GM23338 (cell line): ENCODE measurements at regions not wholly inside any gene's neighbourhood (a gene's known extent, or its start where the extent isn't known, plus 50 kb on each side); places are given as distances from the start of the nearest gene placed in this dataset.

ENCODE experiments used
- ATAC-seq: fragments of 200-7000 bp; cut with Tn5 transposase; 3 replicates; pipeline ENCODE4 v1.9.1; 2020
- DNase-seq: peaks from one replicate; pipeline ENCODE4 v3.0.0-alpha.2; 2015; ENCODE audit warnings: low spot score
- H2AFZ ChIP-seq: fragments of 200-600 bp; sonication (generic); 2 replicates; pipeline ENCODE4 v1.8.0; 2016; ENCODE audit warnings: antibody characterized with exemption, mild to moderate bottlenecking, moderate library complexity
- H3F3A ChIP-seq: fragments of 200-600 bp; sonication (generic); replicated peaks from 2 replicates; pipeline ENCODE4 v1.8.0; 2017; ENCODE audit warnings: antibody characterized with exemption, mixed run types, low read depth
- H3K27ac ChIP-seq: fragments of 200-600 bp; sonication (generic); 2 replicates; pipeline ENCODE4 v1.6.1; 2016; ENCODE audit warnings: low read depth
- H3K27me3 ChIP-seq: fragments of 200-600 bp; sonication (generic); 2 replicates; pipeline ENCODE4 v1.8.0; 2016; ENCODE audit warnings: mild to moderate bottlenecking, mixed run types, moderate library complexity; ENCODE audit not compliant: insufficient read depth
- H3K36me3 ChIP-seq: fragments of 200-600 bp; sonication (generic); 2 replicates; pipeline ENCODE4 v1.8.0; 2016; ENCODE audit warnings: mild to moderate bottlenecking; ENCODE audit not compliant: insufficient read depth
- H3K4me1 ChIP-seq: fragments of 200-600 bp; sonication (generic); 2 replicates; pipeline ENCODE4 v1.8.0; 2016; ENCODE audit warnings: mild to moderate bottlenecking, moderate library complexity; ENCODE audit not compliant: insufficient read depth
- H3K4me2 ChIP-seq: fragments of 200-600 bp; sonication (generic); 2 replicates; pipeline ENCODE4 v1.7.1; 2017; ENCODE audit warnings: mixed run types
- H3K4me3 ChIP-seq: fragments of 200-600 bp; sonication (generic); 2 replicates; pipeline ENCODE4 v1.6.1; 2016; ENCODE audit warnings: mixed run types
- H3K79me2 ChIP-seq: fragments of 200-600 bp; sonication (generic); replicated peaks from 2 replicates; pipeline ENCODE4 v1.8.0; 2017; ENCODE audit warnings: mild to moderate bottlenecking; ENCODE audit not compliant: insufficient read depth
- H3K9me2 ChIP-seq: fragments of 200-600 bp; sonication (generic); 2 replicates; pipeline ENCODE4 v1.8.0; 2017; ENCODE audit not compliant: insufficient read depth
- H4K20me1 ChIP-seq: fragments of 200-600 bp; sonication (generic); replicated peaks from 2 replicates; pipeline ENCODE4 v1.8.0; 2017; ENCODE audit warnings: mild to moderate bottlenecking; ENCODE audit not compliant: insufficient read depth
- H3K27ac Mint-ChIP-seq: 2 replicates; pipeline ENCODE4 v1.8.0; 2020; ENCODE audit warnings: inconsistent platforms, mild to moderate bottlenecking, moderate library complexity, mixed read lengths
- H3K27me3 Mint-ChIP-seq: 3 replicates; pipeline ENCODE4 v1.8.0; 2022; ENCODE audit warnings: low read depth, mild to moderate bottlenecking, moderate library complexity, mixed read lengths, inconsistent platforms; ENCODE audit not compliant: insufficient read depth, poor library complexity
- H3K36me3 Mint-ChIP-seq: 3 replicates; pipeline ENCODE4 v1.8.0; 2021; ENCODE audit warnings: low read depth, mild to moderate bottlenecking, inconsistent platforms, moderate library complexity, mixed read lengths
- H3K4me1 Mint-ChIP-seq: 3 replicates; pipeline ENCODE4 v1.8.0; 2020; ENCODE audit warnings: mild to moderate bottlenecking, inconsistent platforms, mixed read lengths
- H3K4me3 Mint-ChIP-seq: 3 replicates; pipeline ENCODE4 v1.8.0; 2021; ENCODE audit warnings: moderate library complexity, mild to moderate bottlenecking, inconsistent platforms, mixed read lengths
- H3K9me3 Mint-ChIP-seq: 3 replicates; pipeline ENCODE4 v1.8.0; 2020; ENCODE audit warnings: moderate library complexity, mild to moderate bottlenecking, inconsistent platforms, mixed read lengths
- CREB1 ChIP-seq: fragments of 250-450 bp; sonication (Bioruptor Pico); IDR thresholded peaks from 2 replicates; pipeline ENCODE4 v1.5.0; 2020; ENCODE audit warnings: low read depth, mild to moderate bottlenecking, moderate library complexity
- EZH2phosphoT487 ChIP-seq: fragments of 200-600 bp; sonication (generic); IDR thresholded peaks from one replicate; pipeline ENCODE4 v1.8.1; 2018; ENCODE audit warnings: antibody characterized with exemption; ENCODE audit not compliant: unreplicated experiment
- JUNB ChIP-seq: IDR thresholded peaks from one replicate; pipeline ENCODE4 v1.6.1; 2016; ENCODE audit warnings: antibody characterized with exemption; ENCODE audit not compliant: unreplicated experiment
- STAT1 ChIP-seq: IDR thresholded peaks from one replicate; pipeline ENCODE4 v1.6.1; 2016; ENCODE audit warnings: antibody characterized with exemption; ENCODE audit not compliant: unreplicated experiment
- ZNF331 ChIP-seq: fragments of 250-450 bp; sonication (Bioruptor Pico); IDR thresholded peaks from 2 replicates; pipeline ENCODE4 v1.5.0; 2020; ENCODE audit warnings: low read depth, mild to moderate bottlenecking, moderate library complexity
- ZNF462 ChIP-seq: fragments of 250-450 bp; sonication (Bioruptor Pico); IDR thresholded peaks from 2 replicates; pipeline ENCODE4 v1.5.0; 2020; ENCODE audit warnings: mild to moderate bottlenecking, moderate library complexity
- TF ChIP-seq, protein P1 (sequence below): IDR thresholded peaks from one replicate; pipeline ENCODE4 v1.6.1; 2018; ENCODE audit warnings: antibody characterized with exemption; ENCODE audit not compliant: unreplicated experiment

DNA sequence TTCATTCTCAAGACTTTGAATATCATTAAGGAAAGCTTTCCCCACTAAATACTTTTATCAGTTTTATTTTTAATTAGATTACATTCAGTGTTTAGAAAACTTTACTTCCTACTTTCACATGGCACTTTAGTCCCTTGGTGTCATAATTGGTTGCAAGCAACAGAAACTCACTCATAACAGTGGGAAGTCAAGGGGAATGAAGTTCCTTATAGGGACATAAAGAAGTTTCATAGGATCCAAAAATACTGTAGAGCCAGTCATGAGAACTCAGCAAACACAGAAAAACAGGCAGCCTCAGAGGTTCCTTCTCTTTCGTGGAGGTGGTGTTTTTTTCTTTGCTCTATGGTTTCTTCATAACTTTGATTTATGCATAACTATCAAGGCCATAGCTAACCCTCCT is 809.0 kb downstream of the BCL11A start:
- no peaks in the 10 kb centered on the region for H3K27me3 Mint-ChIP-seq
- no peak overlapping the region for H3K27ac Mint-ChIP-seq
- H3F3A ChIP-seq = no peaks in the 10 kb centered on the region
- ATAC-seq = no peak
- H3K9me3 Mint-ChIP-seq = no peaks in the 10 kb centered on the region
- H3K4me3 Mint-ChIP-seq = no peak overlapping the region
- H3K4me2 ChIP-seq = no peak overlapping the region
- H3K36me3 Mint-ChIP-seq = no peaks in the 10 kb centered on the region
- no peaks in the 10 kb centered on the region for H3K79me2 ChIP-seq
- no peaks in the 10 kb centered on the region for H4K20me1 ChIP-seq
- H3K36me3 ChIP-seq = no peaks in the 10 kb centered on the region
- TF ChIP-seq JUNB (no peak), ZNF462 (CRISPR knock-in tag) (no peak), STAT1 (no peak), ZNF331 (CRISPR knock-in tag) (no peak), CREB1 (CRISPR knock-in tag) (no peak), EZH2phosphoT487 (no peak)
- TF ChIP-seq, protein P1, sequence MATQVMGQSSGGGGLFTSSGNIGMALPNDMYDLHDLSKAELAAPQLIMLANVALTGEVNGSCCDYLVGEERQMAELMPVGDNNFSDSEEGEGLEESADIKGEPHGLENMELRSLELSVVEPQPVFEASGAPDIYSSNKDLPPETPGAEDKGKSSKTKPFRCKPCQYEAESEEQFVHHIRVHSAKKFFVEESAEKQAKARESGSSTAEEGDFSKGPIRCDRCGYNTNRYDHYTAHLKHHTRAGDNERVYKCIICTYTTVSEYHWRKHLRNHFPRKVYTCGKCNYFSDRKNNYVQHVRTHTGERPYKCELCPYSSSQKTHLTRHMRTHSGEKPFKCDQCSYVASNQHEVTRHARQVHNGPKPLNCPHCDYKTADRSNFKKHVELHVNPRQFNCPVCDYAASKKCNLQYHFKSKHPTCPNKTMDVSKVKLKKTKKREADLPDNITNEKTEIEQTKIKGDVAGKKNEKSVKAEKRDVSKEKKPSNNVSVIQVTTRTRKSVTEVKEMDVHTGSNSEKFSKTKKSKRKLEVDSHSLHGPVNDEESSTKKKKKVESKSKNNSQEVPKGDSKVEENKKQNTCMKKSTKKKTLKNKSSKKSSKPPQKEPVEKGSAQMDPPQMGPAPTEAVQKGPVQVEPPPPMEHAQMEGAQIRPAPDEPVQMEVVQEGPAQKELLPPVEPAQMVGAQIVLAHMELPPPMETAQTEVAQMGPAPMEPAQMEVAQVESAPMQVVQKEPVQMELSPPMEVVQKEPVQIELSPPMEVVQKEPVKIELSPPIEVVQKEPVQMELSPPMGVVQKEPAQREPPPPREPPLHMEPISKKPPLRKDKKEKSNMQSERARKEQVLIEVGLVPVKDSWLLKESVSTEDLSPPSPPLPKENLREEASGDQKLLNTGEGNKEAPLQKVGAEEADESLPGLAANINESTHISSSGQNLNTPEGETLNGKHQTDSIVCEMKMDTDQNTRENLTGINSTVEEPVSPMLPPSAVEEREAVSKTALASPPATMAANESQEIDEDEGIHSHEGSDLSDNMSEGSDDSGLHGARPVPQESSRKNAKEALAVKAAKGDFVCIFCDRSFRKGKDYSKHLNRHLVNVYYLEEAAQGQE = no peak
- H3K4me3 ChIP-seq = no peak overlapping the region
- no peaks in the 10 kb centered on the region for H3K4me1 Mint-ChIP-seq
- no peak overlapping the region for H3K27ac ChIP-seq
- H3K27me3 ChIP-seq = no peaks in the 10 kb centered on the region
- H3K4me1 ChIP-seq = no peaks in the 10 kb centered on the region
- no peaks in the 10 kb centered on the region for H3K9me2 ChIP-seq
- no peak for DNase-seq
- no peak overlapping the region for H2AFZ ChIP-seq
